Lower lobe of right lung (tissue), 2 donors: ENCODE measurements at regions not wholly inside any gene's neighbourhood (a gene's known extent, or its start where the extent isn't known, plus 50 kb on each side); places are given as distances from the start of the nearest gene placed in this dataset.

Experiments used
- ATAC-seq, 2 donors: fragments of 200-7000 bp; cut with Tn5 transposase; one replicate each; pipeline ENCODE4 v1.9.1; 2020 to 2022; ENCODE audit warnings: mild to moderate bottlenecking in 2 of 2, moderate library complexity in 2 of 2
- DNase-seq: peaks from one replicate; pipeline ENCODE4 v3.0.0-alpha.2; 2020
- H3K27ac ChIP-seq: fragments of 200-600 bp; one replicate; pipeline ENCODE4 v1.8.0; 2022
- H3K27me3 ChIP-seq: fragments of 200-600 bp; one replicate; pipeline ENCODE4 v1.8.0; 2022; ENCODE audit warnings: low read depth
- H3K36me3 ChIP-seq: fragments of 200-600 bp; one replicate; pipeline ENCODE4 v1.8.0; 2022; ENCODE audit warnings: mild to moderate bottlenecking
- H3K4me1 ChIP-seq: fragments of 200-600 bp; one replicate; pipeline ENCODE4 v1.8.0; 2022
- H3K4me3 ChIP-seq: fragments of 200-600 bp; one replicate; pipeline ENCODE4 v1.8.0; 2022; ENCODE audit warnings: mild to moderate bottlenecking
- H3K9me3 ChIP-seq: fragments of 200-600 bp; one replicate; pipeline ENCODE4 v1.8.0; 2022
- CTCF ChIP-seq: fragments of 200-600 bp; IDR thresholded peaks from one replicate; pipeline ENCODE4 v1.8.0; 2022; ENCODE audit warnings: antibody characterized with exemption, mild to moderate bottlenecking
- intact Hi-C: fragments of 100-400 bp; cut with DNase I; formaldehyde crosslinking; loops from one replicate; pipeline ENCODE4 v1.11.0; 2022
- donor health status: DM: no; HTN: yes; CAD: no; lungs with severe emphysema.

DNA sequence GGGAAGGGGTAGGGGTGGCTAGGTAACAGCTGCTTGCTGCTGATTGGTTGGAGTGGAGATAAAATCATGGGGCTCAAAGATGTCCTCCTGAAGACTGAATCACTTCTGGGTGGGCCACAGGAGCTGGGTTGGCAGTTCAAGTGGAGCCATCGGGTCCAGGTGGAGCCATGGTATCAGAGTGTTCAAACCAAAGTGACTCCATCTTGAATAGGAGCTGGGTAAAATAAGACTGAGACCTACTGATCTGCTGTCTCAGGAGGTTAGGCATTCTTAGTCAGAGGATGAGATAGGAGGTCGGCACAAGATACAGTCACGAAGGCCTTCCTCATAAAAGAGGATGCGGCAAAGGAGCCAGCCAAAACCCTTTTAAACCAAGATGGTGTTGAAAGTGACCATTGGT is 96.5 kb downstream of the RTP4 start:
- no peak for TF ChIP-seq CTCF
- Histone ChIP-seq H3K4me3 (no peak overlapping the region), H3K4me1 (no peaks in the 10 kb centered on the region), H3K27ac (no peak overlapping the region), H3K27me3 (no peaks in the 10 kb centered on the region), H3K9me3 (no peaks in the 10 kb centered on the region), H3K36me3 (no peaks in the 10 kb centered on the region)
- DNase-seq (no peak), ATAC-seq (no peak)
- intact Hi-C loops = no loop called here

DNA sequence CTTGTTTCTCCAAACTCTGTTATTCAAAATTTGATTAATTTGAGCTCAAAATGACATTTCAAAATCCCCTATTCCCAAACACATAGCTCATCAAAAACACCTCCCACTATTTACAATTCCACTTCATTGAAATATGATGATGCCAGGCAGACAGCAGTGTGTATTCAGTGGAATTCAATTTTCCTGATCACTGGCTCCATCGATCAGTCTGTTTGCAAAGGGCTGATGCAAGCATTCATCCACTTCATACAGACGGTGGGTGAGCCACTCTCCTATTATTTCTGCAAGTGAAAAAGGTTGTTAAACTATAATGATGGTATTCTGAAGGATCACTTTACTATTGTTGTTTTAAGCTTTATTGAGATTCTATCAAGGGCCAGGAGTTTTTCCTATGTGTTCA is 90.7 kb downstream of the RTP4 start:
- TF ChIP-seq CTCF = no peak
- H3K27ac ChIP-seq = no peak overlapping the region
- no peaks in the 10 kb centered on the region for H3K27me3 ChIP-seq
- H3K9me3 ChIP-seq = no peaks in the 10 kb centered on the region
- DNase-seq (no peak), ATAC-seq (no peak)
- no peak overlapping the region for H3K4me3 ChIP-seq
- intact Hi-C loops = no loop called here
- no peaks in the 10 kb centered on the region for H3K4me1 ChIP-seq
- H3K36me3 ChIP-seq = no peaks in the 10 kb centered on the region

DNA sequence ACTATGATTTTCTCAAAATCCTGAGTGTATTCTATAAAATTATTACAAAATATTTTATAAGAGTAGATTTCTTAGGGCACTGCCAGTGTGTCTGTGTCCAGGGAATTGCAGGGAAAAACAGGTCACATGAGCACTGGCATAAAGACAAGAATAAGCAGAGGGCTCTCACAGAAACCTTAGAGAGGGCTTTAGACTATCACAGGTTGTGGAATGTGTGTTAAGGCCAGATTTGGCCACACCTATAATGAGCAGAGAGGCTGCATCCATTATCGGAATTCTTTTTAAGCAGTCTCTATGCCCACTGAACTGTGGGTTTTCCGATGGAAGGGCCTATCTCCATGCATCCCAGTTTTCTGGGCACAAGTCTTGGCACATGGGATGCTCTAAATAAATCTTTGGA is 90.2 kb downstream of the RTP4 start:
- DNase-seq = no peak
- H3K36me3 ChIP-seq = no peaks in the 10 kb centered on the region
- no peaks in the 10 kb centered on the region for H3K9me3 ChIP-seq
- intact Hi-C loops = no loop called here
- no peaks in the 10 kb centered on the region for H3K4me1 ChIP-seq
- ATAC-seq = no peak
- no peak overlapping the region for H3K4me3 ChIP-seq
- TF ChIP-seq CTCF = no peak
- no peak overlapping the region for H3K27ac ChIP-seq
- H3K27me3 ChIP-seq = no peaks in the 10 kb centered on the region

DNA sequence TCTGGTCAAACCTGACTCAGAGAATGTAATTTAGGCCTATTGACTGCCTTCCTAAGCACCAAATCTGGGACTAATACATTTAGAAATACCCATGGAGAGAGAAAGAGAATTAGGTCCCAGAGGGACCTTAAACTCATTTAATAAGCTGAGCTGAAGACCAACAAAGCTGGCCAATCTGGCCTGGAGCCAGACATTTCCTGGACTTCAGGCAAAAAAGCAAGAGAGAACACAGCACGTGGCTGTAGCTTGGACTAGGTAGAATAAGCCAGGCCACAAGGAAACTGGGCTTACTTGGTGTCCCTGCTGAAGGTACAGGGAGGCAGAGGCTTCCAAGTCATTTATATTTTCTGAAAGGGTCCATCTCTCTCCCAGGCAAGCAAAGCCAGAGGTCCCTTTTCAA is 88.1 kb downstream of the RTP4 start:
- no peak for TF ChIP-seq CTCF
- Histone ChIP-seq H3K4me3 (no peak overlapping the region), H3K27me3 (no peaks in the 10 kb centered on the region), H3K4me1 (no peaks in the 10 kb centered on the region), H3K27ac (no peak overlapping the region), H3K36me3 (no peaks in the 10 kb centered on the region), H3K9me3 (no peaks in the 10 kb centered on the region)
- DNase-seq = no peak
- no peak for ATAC-seq
- intact Hi-C loops = no loop called here

GRCh38 chr3:187454085-187454815 is 86.1 kb downstream of the RTP4 start:
- no peaks in the 10 kb centered on the region for H3K4me1 ChIP-seq
- H3K27me3 ChIP-seq = no peaks in the 10 kb centered on the region
- ATAC-seq (no peak), DNase-seq (no peak)
- no peaks in the 10 kb centered on the region for H3K36me3 ChIP-seq
- intact Hi-C loops = no loop called here
- no peak overlapping the region for H3K27ac ChIP-seq
- no peaks in the 10 kb centered on the region for H3K9me3 ChIP-seq
- no peak overlapping the region for H3K4me3 ChIP-seq
- TF ChIP-seq CTCF = no peak
